Stimulated activated CD8-positive, alpha-beta memory T cell treated with anti-CD3 and anti-CD28 coated beads, Interleukin-7, amount 100 ng/mL, for 4 hours (primary cell): ENCODE measurements at regions not wholly inside any gene's neighbourhood (a gene's known extent, or its start where the extent isn't known, plus 50 kb on each side); places are given as distances from the start of the nearest gene placed in this dataset.
"Not testable (repeated sequence)": the region's sequence is repeated elsewhere in the genome, so short reads cannot be mapped to it uniquely, and the experiment has no call there.

Experiments
- DNase-seq, 2 donors: peaks; one replicate each; pipeline ENCODE4 v3.0.0-alpha.2; 2020; ENCODE audit warnings: low read depth in 2 of 2

GRCh38 chr5:34096033-34096432 is 53.0 kb upstream of the C1QTNF3 start:
- DNase-seq = not testable (repeated sequence)

- not testable (repeated sequence) for DNase-seq
These were observed 56.9 kb upstream of the C1QTNF3 start for GRCh38 chr5:34099891-34100290.

GRCh38 chr5:34101567-34101966 is 58.6 kb upstream of the C1QTNF3 start:
- not testable (repeated sequence) for DNase-seq

- not testable (repeated sequence) for DNase-seq
These were observed 65.9 kb upstream of the C1QTNF3 start for GRCh38 chr5:34108897-34109296.

- DNase-seq = not testable (repeated sequence)
These were observed 81.3 kb upstream of the C1QTNF3 start for GRCh38 chr5:34124280-34124679.

GRCh38 chr5:34125354-34125753 is 82.3 kb upstream of the C1QTNF3 start:
- not testable (repeated sequence) for DNase-seq

GRCh38 chr5:34126741-34127140 is 83.7 kb upstream of the C1QTNF3 start:
- not testable (repeated sequence) for DNase-seq

GRCh38 chr5:34127818-34128217 is 84.8 kb upstream of the C1QTNF3 start:
- DNase-seq = not testable (repeated sequence)

- DNase-seq = not testable (repeated sequence)
These were observed 85.9 kb upstream of the C1QTNF3 start for GRCh38 chr5:34128890-34129289.

- not testable (repeated sequence) for DNase-seq
These were observed 112.0 kb upstream of the C1QTNF3 start for GRCh38 chr5:34154988-34155387.

GRCh38 chr5:34156703-34157414 is 113.8 kb upstream of the C1QTNF3 start:
- not testable (repeated sequence) for DNase-seq

GRCh38 chr5:34160904-34161303 is 117.9 kb upstream of the C1QTNF3 start:
- not testable (repeated sequence) for DNase-seq

- DNase-seq = not testable (repeated sequence)
These were observed 128.4 kb upstream of the C1QTNF3 start for GRCh38 chr5:34171398-34171797.

- DNase-seq = not testable (repeated sequence)
These were observed 136.6 kb upstream of the C1QTNF3 start for GRCh38 chr5:34179453-34180190.

- DNase-seq = not testable (repeated sequence)
These were observed 137.2 kb upstream of the C1QTNF3 start for GRCh38 chr5:34180225-34180624.

- DNase-seq = not testable (repeated sequence)
These were observed 138.1 kb upstream of the C1QTNF3 start for GRCh38 chr5:34180940-34181614.

GRCh38 chr5:34185005-34185404 is 142.0 kb upstream of the C1QTNF3 start:
- not testable (repeated sequence) for DNase-seq

GRCh38 chr5:34185572-34185971 is 142.6 kb upstream of the C1QTNF3 start:
- DNase-seq = not testable (repeated sequence)

GRCh38 chr5:34186108-34186507 is 143.1 kb upstream of the C1QTNF3 start:
- not testable (repeated sequence) for DNase-seq

- not testable (repeated sequence) for DNase-seq
These were observed 143.9 kb upstream of the C1QTNF3 start for GRCh38 chr5:34186865-34187264.

- DNase-seq = not testable (repeated sequence)
These were observed 144.4 kb upstream of the C1QTNF3 start for GRCh38 chr5:34187441-34187840.
